K562 (cell line): ENCODE measurements at regions not wholly inside any gene's neighbourhood (a gene's known extent, or its start where the extent isn't known, plus 50 kb on each side); places are given as distances from the start of the nearest gene placed in this dataset.
A peak's percentile ranks its signal among the peaks of the same experiment; 100 is the strongest.

ENCODE experiments used
- ATAC-seq: fragments of 200-7000 bp; cut with Tn5 transposase; 3 replicates; pipeline ENCODE4 v1.9.1; 2020; ENCODE audit warnings: moderate library complexity
- BruUV-seq: library from RNA; stranded (reverse); fragments of 400-500 nt; replicated peaks from 2 replicates; lab custom pipeline; 2021; lab: Mats Ljungman, UMichigan
- CTCF ChIA-PET: fragments of 300-600 bp; formaldehyde crosslinking; extraction: SDS; loops from one replicate; lab custom pipeline; 2021; ENCODE audit warnings: low intra/inter-chr PET ratio; lab: Yijun Ruan, JAX
- POLR2A ChIA-PET: fragments of 300-600, 350-650 bp; sonication (Branson Sonifier 250); formaldehyde crosslinking; extraction: SDS; loops from one replicate; lab custom pipeline; 2021; ENCODE audit warnings: antibody characterized with exemption, inconsistent platforms; lab: Yijun Ruan, JAX
- DNase-seq, 4 experiments: peaks; one replicate each; pipeline versions ENCODE4 v3.0.0 to v3.0.0-alpha.2; 2011 to 2018; ENCODE audit warnings: low spot score in 3 of 4, mixed read lengths in 3 of 4; ENCODE audit errors: extremely low read depth in 1 of 4
- FAIRE-seq: peaks from 2 replicates; lab custom pipeline; 2011; peaks lifted over from hg19 to GRCh38; lab: Jason Lieb, UNC
- H2AFZ ChIP-seq: 2 replicates; pipeline ENCODE4 v1.6.0; 2011; ENCODE audit warnings: low read depth, low read length, control low read depth, inconsistent platforms
- H3K27ac ChIP-seq: fragments of 200-600 bp; 3 replicates; pipeline ENCODE4 v1.8.0; 2011; ENCODE audit warnings: low read depth, mild to moderate bottlenecking, control low read depth, inconsistent platforms, low read length, moderate library complexity, mixed read lengths; ENCODE audit errors: extremely low read depth
- H3K27me3 ChIP-seq, 2 experiments: fragments of 300-600 bp in 1 of 2; 2 replicates in 1 of 2; 3 replicates in 1 of 2; pipeline versions ENCODE4 v1.6.0 to v1.8.0; 2011; ENCODE audit warnings: inconsistent platforms in 2 of 2, low read length in 2 of 2, mild to moderate bottlenecking in 1 of 2, mixed read lengths in 1 of 2, moderate library complexity in 1 of 2; ENCODE audit not compliant: control insufficient read depth in 2 of 2, insufficient read depth in 2 of 2
- H3K36me3 ChIP-seq: fragments of 300-600 bp; 3 replicates; pipeline ENCODE4 v1.8.0; 2011; ENCODE audit warnings: mild to moderate bottlenecking, low read length, inconsistent platforms; ENCODE audit not compliant: control insufficient read depth, insufficient read depth
- H3K4me1 ChIP-seq, 2 experiments: fragments of 200-600 bp in 1 of 2; replicated peaks in 1 of 2; 2 replicates in 1 of 2; 3 replicates in 1 of 2; pipeline versions ENCODE4 v1.5.1 to v1.8.0; 2011; ENCODE audit warnings: inconsistent platforms in 2 of 2, low read length in 2 of 2, mild to moderate bottlenecking in 1 of 2, mixed read lengths in 1 of 2, moderate library complexity in 1 of 2; ENCODE audit not compliant: control insufficient read depth in 2 of 2, insufficient read depth in 2 of 2
- H3K4me2 ChIP-seq: 2 replicates; pipeline ENCODE4 v1.6.1; 2011; ENCODE audit warnings: low read length, control low read depth, inconsistent platforms, mixed read lengths; ENCODE audit not compliant: insufficient read depth
- H3K4me3 ChIP-seq: fragments of 200-600 bp; sonication (generic), shearing (Covaris generic); 2 replicates; pipeline ENCODE4 v1.5.1; 2016; ENCODE audit warnings: control low read depth, inconsistent platforms
- H3K79me2 ChIP-seq: fragments of 200-600 bp; 3 replicates; pipeline ENCODE4 v1.8.0; 2011; ENCODE audit warnings: low read length, inconsistent platforms; ENCODE audit not compliant: control insufficient read depth, insufficient read depth
- H3K9ac ChIP-seq, 2 experiments: 2 replicates each; pipeline versions ENCODE4 v1.6.0 to v1.6.1; 2011; ENCODE audit warnings: low read depth in 2 of 2, low read length in 2 of 2, control low read depth in 1 of 2, inconsistent platforms in 1 of 2, mild to moderate bottlenecking in 1 of 2, mixed read lengths in 1 of 2; ENCODE audit not compliant: insufficient read depth in 1 of 2
- H3K9me1 ChIP-seq: one replicate; pipeline ENCODE4 v1.6.0; 2011; ENCODE audit warnings: inconsistent platforms, mild to moderate bottlenecking, low read length, moderate library complexity; ENCODE audit not compliant: control insufficient read depth, insufficient read depth
- H3K9me3 ChIP-seq: replicated peaks from 2 replicates; pipeline ENCODE4 v1.5.1; 2011; ENCODE audit warnings: low read depth, low read length, inconsistent platforms; ENCODE audit not compliant: control insufficient read depth, insufficient read depth
- H4K20me1 ChIP-seq: replicated peaks from 2 replicates; pipeline ENCODE4 v1.6.1; 2011; ENCODE audit warnings: low read length, inconsistent platforms, mixed read lengths; ENCODE audit not compliant: control insufficient read depth, insufficient read depth
- CHD7 ChIP-seq: fragments of 200-600 bp; sonication (generic); IDR thresholded peaks from one replicate; pipeline ENCODE4 v1.6.1; 2012; ENCODE audit warnings: mild to moderate bottlenecking, low read depth, low read length, inconsistent platforms
- WGBS: fragments of 100-300 bp; shearing (Covaris generic); methylation state at CpG from one replicate; pipeline ENCODE4 v1.1.6; 2016; ENCODE audit warnings: low coverage, mixed read lengths; ENCODE audit not compliant: insufficient coverage; ENCODE audit errors: missing lambda C conversion rate; 5-methylcytosine and 5-hydroxymethylcytosine counted together
- in situ Hi-C: fragments of 300-500 bp; cut with MboI; formaldehyde crosslinking; loops from 4 replicates; pipeline ENCODE4 v1.15.0; 2018; ENCODE audit warnings: inconsistent platforms, mixed read lengths
- intact Hi-C: fragments of 100-400 bp; cut with micrococcal nuclease; formaldehyde crosslinking; loops from 2 replicates; pipeline ENCODE4 v1.14.2; 2022

GRCh38 chr11:10943968-10944367, 86.1 kb upstream of the ZBED5 start:
- DNase-seq, result no peak
- Histone ChIP-seq H4K20me1 (no peaks in the 10 kb centered on the region), H3K9ac (no peak overlapping the region), H3K27me3 (no peaks in the 10 kb centered on the region), H3K79me2 (no peaks in the 10 kb centered on the region), H3K4me2 (no peak overlapping the region), H3K36me3 (no peaks in the 10 kb centered on the region), H3K9me3 (no peaks in the 10 kb centered on the region), H3K9me1 (no peaks in the 10 kb centered on the region), H3K27ac (no peak overlapping the region), H2AFZ (no peak overlapping the region), H3K4me1 (no peaks in the 10 kb centered on the region; a peak in 1 of 5 replicates), H3K4me3 (no peak overlapping the region)
- intact Hi-C loops (no loop called here), in situ Hi-C loops (no loop called here)
- no peak for ATAC-seq
- no peak for TF ChIP-seq CHD7
- WGBS, result 17% methylated on average over 2 of the region's 2 CpGs
- peak; percentile 23 for FAIRE-seq
- no TSS peak for BruUV-seq
- POLR2A ChIA-PET, result interaction anchor here (0.8 to 2.4 kb wide), 3 partner anchors 9 to 135 kb away, joined by 4 to 6 read pairs (median 5); partner anchors contain the start of genes EIF4G2 and ZBED5
- CTCF ChIA-PET, result no interaction called here
